Omental fat pad (tissue), 3 donors: ENCODE measurements at regions not wholly inside any gene's neighbourhood (a gene's known extent, or its start where the extent isn't known, plus 50 kb on each side); places are given as distances from the start of the nearest gene placed in this dataset.
A peak's percentile ranks its signal among the peaks of the same experiment; 100 is the strongest.

Experiments used
- ATAC-seq: fragments of 150-250 bp; one replicate; pipeline ENCODE4 v1.9.1; 2016; ENCODE audit warnings: mild to moderate bottlenecking, moderate library complexity; ENCODE audit not compliant: low FRiP score
- DNase-seq: peaks from one replicate; pipeline ENCODE4 v3.0.0-alpha.2; 2019; ENCODE audit warnings: low spot score
- TF ChIP-seq, protein P1 (sequence below), 3 donors: fragments of 450-650 bp; IDR thresholded peaks; one replicate each; pipeline ENCODE4 v1.5.1; 2016 to 2017; ENCODE audit warnings: antibody characterized with exemption in 3 of 3, mild to moderate bottlenecking in 3 of 3, moderate library complexity in 2 of 3

DNA sequence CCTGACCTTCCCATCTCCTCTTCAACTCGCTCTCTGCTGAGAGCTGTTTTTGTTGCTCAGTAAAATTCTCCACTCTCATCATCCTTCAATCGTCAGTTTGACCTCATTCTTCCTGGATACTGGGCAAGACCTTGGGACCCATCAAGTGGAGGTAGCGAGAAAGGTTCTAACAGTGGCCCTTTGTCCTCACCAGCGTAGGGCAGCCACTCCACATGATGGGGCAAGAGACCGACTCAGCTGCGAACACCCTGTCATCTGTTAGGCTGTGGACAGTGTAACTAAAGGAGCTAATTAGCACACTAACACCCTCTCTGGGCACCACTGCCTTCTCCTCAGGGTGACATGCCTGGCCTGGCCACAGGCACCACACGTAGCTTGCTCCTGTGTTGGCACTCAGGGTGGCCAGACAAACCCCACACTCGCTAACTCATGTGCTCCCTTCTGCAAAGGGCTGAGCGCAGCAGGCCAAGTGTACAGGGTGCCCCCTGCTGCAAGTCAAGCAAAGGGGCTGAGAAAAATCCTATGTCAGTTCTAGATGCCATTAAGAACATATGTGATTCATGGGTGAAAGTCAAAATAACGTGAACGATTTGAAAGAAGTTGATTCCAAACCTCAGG is 1216.0 kb downstream of the SLITRK5 start:
- no peak for ATAC-seq
- TF ChIP-seq, protein P1, sequence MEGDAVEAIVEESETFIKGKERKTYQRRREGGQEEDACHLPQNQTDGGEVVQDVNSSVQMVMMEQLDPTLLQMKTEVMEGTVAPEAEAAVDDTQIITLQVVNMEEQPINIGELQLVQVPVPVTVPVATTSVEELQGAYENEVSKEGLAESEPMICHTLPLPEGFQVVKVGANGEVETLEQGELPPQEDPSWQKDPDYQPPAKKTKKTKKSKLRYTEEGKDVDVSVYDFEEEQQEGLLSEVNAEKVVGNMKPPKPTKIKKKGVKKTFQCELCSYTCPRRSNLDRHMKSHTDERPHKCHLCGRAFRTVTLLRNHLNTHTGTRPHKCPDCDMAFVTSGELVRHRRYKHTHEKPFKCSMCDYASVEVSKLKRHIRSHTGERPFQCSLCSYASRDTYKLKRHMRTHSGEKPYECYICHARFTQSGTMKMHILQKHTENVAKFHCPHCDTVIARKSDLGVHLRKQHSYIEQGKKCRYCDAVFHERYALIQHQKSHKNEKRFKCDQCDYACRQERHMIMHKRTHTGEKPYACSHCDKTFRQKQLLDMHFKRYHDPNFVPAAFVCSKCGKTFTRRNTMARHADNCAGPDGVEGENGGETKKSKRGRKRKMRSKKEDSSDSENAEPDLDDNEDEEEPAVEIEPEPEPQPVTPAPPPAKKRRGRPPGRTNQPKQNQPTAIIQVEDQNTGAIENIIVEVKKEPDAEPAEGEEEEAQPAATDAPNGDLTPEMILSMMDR (IDR thresholded peaks at IDR 0.05): no peak
- no peak for DNase-seq

DNA sequence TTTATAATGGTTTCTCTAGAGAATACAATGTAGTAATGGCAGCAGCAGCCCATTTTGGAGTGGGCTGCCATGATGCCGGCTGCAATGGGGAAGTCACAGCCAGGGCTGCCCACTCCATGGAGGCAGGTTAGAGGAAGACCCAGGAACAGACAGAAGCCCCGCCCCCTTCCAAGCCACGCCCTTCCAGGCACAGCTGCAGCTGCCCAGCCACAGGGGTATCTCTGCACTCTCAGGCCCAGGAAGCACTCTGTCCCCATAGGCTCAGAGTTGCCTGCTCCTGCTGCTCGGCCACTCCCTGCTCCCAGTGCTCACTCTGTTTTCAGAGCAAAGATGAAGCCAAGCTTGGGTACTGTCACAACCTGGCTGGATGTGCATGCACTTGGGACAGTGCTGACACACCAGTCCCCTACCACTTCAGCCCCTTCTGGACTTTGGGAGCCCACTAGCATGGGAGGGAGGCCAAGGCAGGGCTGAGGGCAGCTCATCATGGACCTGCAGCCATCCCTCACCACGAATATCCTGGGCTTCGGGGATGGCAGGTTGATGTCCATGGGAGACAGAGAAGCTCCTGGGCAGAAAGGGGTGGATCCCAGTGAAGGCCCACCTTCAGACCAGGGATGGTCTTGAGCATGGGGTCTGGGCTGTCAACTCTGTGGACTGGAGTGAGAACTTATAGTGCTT is 1224.2 kb downstream of the SLITRK5 start:
- TF ChIP-seq, protein P1 (IDR thresholded peaks at IDR 0.05): no peak
- ATAC-seq: no peak
- DNase-seq: no peak

DNA sequence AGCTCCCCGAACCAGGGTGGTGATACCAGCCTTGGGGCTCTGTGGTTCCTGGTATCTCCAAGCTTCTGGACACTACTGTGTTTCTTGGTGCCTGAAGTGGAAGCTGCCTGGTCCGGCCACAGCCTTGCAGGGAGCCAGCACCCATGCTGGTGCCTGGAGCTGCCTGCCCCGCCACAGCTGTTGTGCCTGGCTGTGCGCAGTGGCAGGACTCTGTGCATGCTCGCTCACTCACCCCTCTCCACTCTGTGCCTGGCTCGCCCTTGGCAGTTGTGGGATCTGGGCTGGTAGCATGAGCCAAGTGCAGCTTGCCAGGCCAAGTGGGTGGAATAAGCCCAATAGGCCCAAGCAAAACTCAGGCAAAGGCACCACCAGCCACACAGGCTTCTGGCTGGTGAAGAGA is 1225.3 kb downstream of the SLITRK5 start:
- no peak for DNase-seq
- TF ChIP-seq, protein P1 (IDR thresholded peaks at IDR 0.05): no peak
- no peak for ATAC-seq

DNA sequence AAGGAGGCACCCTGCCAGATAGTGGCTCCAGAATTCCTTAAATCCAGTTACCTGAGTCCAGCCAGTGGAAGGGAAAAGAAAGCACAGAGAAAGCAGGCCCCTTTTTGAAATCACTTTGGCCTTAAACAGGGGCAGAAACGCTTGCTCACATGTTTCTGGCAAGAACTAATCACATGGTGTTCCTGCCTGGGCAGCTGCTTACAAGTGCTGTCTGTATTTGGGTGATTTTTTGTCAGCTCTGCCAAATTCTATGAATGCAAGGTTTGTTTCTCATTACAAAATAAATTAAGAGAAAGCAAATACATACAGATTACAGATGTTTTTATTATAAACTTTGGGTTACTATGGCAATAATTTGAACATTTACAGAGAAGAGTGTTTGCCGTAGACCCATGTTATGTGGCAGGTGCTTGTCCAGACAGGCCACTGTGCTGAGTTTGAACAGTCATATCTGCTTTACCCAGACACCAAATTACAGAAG is 1237.8 kb downstream of the SLITRK5 start:
- TF ChIP-seq, protein P1 (IDR thresholded peaks at IDR 0.05): no peak
- no peak for DNase-seq
- ATAC-seq: peak; percentile 68

DNA sequence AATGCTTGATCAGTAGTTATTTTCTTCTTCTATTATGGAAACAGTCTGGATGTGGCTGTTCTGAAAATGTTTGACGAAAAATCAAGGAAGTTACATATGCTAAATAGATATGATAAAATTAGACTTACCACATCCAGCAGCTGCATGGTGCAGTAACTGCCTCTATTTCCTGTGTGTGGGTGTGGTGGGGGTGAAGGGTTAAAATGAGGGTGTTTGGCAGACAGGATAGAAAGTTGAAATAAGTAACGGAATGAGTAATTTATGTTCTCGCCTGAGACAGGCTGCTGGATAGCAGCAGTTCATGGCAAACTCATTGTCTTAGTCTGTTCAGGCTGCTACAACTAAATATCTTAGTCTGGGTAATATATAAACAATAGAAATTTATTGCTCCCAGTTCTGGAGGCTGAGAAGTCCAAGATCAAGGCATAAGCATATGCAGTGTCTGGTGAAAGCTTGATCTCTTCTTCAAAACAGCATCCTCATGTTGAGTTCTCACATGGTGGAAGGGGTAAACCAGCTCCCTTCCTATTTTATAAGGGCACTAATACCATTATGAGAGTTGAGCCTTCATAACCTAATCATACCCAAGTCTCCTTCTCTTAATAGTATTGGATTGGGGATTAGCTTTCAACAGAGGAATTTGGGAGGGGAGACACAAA is 1248.9 kb downstream of the SLITRK5 start:
- TF ChIP-seq, protein P1 (IDR thresholded peaks at IDR 0.05): no peak
- no peak for DNase-seq

DNA sequence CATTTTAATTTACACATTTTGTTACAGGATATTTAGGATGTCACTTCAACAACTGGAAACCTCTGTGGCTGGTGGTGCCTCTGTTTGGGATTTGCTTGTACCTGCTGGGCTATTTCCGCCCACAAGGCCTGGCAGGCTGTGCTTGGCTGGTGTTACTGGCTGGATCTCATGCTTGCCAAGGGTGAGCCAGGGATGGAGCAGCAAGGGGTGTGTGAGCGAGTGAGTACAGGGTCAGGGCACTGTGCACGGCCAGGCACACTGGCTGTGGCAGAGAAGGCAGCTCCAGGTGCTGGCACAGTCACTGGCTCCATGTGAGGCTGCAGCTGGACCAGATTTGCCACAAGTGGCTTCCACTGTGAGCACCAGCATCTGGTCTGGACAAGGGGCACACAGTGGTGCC is 1254.8 kb downstream of the SLITRK5 start:
- ATAC-seq: no peak
- TF ChIP-seq, protein P1 (IDR thresholded peaks at IDR 0.05): no peak
- DNase-seq: no peak

More for the DNA sequence above, 1248.9 kb downstream of the SLITRK5 start:
- no peak for ATAC-seq
